ENCODE measurements at regions not wholly inside any gene's neighbourhood (a gene's known extent, or its start where the extent isn't known, plus 50 kb on each side); places are given as distances from the start of the nearest gene placed in this dataset.

GRCh38 chr2:18311420-18312195 is 248.8 kb downstream of the RDH14 start:
- TF ChIP-seq, protein P1, sequence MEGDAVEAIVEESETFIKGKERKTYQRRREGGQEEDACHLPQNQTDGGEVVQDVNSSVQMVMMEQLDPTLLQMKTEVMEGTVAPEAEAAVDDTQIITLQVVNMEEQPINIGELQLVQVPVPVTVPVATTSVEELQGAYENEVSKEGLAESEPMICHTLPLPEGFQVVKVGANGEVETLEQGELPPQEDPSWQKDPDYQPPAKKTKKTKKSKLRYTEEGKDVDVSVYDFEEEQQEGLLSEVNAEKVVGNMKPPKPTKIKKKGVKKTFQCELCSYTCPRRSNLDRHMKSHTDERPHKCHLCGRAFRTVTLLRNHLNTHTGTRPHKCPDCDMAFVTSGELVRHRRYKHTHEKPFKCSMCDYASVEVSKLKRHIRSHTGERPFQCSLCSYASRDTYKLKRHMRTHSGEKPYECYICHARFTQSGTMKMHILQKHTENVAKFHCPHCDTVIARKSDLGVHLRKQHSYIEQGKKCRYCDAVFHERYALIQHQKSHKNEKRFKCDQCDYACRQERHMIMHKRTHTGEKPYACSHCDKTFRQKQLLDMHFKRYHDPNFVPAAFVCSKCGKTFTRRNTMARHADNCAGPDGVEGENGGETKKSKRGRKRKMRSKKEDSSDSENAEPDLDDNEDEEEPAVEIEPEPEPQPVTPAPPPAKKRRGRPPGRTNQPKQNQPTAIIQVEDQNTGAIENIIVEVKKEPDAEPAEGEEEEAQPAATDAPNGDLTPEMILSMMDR (conservative IDR thresholded peaks at IDR 0.05; ENCODE audit: control insufficient read depth, insufficient read depth, low read depth, low read length): no peak
- no peak overlapping the region for H3K4me3 ChIP-seq (ENCODE audit: control insufficient read depth, low read depth, low read length)
- peak; percentile 34 for DNase-seq (ENCODE audit: low read depth)

DNA sequence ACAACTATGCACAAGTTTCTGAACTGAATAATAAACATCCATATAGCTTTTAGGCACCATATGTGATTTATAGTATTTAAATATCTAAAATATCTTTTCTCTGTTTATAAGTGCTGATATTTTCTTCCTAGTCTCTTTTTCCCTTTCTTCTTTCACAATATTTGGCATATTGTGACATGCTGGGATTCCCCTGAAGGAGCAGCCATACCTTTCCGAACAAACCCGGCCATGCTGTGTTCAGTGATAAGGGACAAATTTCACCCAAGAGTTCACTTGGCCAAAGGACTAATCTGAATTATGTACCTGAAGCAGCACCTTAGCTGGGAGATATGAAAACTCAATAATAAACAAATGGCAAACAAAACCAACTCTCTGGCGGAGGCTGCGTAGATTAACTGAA is 250.8 kb downstream of the RDH14 start:
- no peak overlapping the region for H3K4me3 ChIP-seq (ENCODE audit: control insufficient read depth, low read depth, low read length)
- DNase-seq (ENCODE audit: low read depth): no peak
- TF ChIP-seq, protein P1 (conservative IDR thresholded peaks at IDR 0.05; ENCODE audit: control insufficient read depth, insufficient read depth, low read depth, low read length): no peak

- H3K4me3 ChIP-seq (ENCODE audit: control insufficient read depth, low read depth, low read length): no peak overlapping the region
- TF ChIP-seq, protein P1 (conservative IDR thresholded peaks at IDR 0.05; ENCODE audit: control insufficient read depth, insufficient read depth, low read depth, low read length): no peak
- no peak for DNase-seq (ENCODE audit: low read depth)
These were observed 251.3 kb downstream of the RDH14 start for GRCh38 chr2:18309188-18309587.

GRCh38 chr2:18304849-18305248 is 255.6 kb downstream of the RDH14 start:
- no peak for DNase-seq (ENCODE audit: low read depth)
- no peak overlapping the region for H3K4me3 ChIP-seq (ENCODE audit: control insufficient read depth, low read depth, low read length)
- TF ChIP-seq, protein P1 (conservative IDR thresholded peaks at IDR 0.05; ENCODE audit: control insufficient read depth, insufficient read depth, low read depth, low read length): no peak

GRCh38 chr2:18301421-18302139 is 258.9 kb downstream of the RDH14 start:
- no peak for DNase-seq (ENCODE audit: low read depth)
- H3K4me3 ChIP-seq (ENCODE audit: control insufficient read depth, low read depth, low read length): no peak overlapping the region
- TF ChIP-seq, protein P1 (conservative IDR thresholded peaks at IDR 0.05; ENCODE audit: control insufficient read depth, insufficient read depth, low read depth, low read length): no peak

DNA sequence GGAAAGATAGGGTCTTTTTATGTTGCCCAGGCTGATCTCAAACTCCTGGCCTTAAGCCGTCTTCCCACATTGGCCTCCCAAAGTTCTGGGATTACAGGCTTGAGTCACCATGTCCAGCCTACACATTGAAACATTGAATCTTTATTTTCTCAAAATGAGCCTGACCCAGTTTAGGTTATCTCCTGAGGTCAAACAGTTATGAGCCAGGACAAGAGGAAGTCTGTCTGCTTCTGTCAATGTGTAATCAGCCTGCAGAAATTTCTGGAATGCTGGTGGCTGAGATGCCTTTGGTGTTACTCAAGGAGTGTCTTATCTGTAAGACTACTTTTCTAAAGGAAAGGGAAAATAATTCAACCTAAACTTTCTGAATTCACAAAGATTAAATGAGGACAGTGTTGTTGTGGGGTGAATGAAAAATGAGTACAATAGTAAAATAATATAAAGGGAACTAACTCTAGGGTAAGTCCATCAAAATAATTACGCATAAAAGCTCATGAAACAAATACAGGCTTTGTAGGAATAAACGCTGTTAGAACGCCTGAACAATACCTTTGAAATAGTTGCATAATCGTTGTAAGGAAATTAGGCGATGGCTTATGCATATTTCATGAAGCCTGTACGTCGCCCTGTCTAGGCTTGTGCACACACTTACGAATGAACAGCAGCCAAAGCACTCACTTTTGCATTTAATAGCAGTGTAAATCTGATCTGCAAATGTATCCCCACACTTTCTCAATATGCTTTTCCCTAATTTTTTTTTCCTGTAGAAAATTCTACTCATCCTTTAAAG is 260.8 kb downstream of the RDH14 start:
- DNase-seq (ENCODE audit: low read depth): peak; percentile 53
- TF ChIP-seq, protein P1 (conservative IDR thresholded peaks at IDR 0.05; ENCODE audit: control insufficient read depth, insufficient read depth, low read depth, low read length): no peak
- H3K4me3 ChIP-seq (ENCODE audit: control insufficient read depth, low read depth, low read length): no peak overlapping the region

Data from fibroblast of mammary gland (primary cell).